HG02759 (cell line): ENCODE measurements at regions not wholly inside any gene's neighbourhood (a gene's known extent, or its start where the extent isn't known, plus 50 kb on each side); places are given as distances from the start of the nearest gene placed in this dataset.

Source experiments
- ATAC-seq: cut with Tn5 transposase; IDR thresholded peaks from one replicate; pipeline ENCODE4 v1.9.1; 2021; ENCODE audit warnings: mild to moderate bottlenecking, moderate library complexity; ENCODE audit not compliant: unreplicated experiment

- no peak for ATAC-seq
These were observed 991.2 kb downstream of the UQCRFS1 start for GRCh38 chr19:28221736-28222135.

- no peak for ATAC-seq
These were observed 994.2 kb downstream of the UQCRFS1 start for GRCh38 chr19:28218728-28219127.

- no peak for ATAC-seq
These were observed 995.9 kb downstream of the UQCRFS1 start for GRCh38 chr19:28217022-28217421.

- ATAC-seq: no peak
These were observed 999.4 kb downstream of the UQCRFS1 start for GRCh38 chr19:28213470-28214082.

- ATAC-seq: no peak
These were observed 1002.1 kb downstream of the UQCRFS1 start for GRCh38 chr19:28210886-28211285.

- ATAC-seq: no peak
These were observed 1004.2 kb downstream of the UQCRFS1 start for GRCh38 chr19:28208745-28209144.

- ATAC-seq: no peak
These were observed 1005.7 kb downstream of the UQCRFS1 start for GRCh38 chr19:28207244-28207643.

GRCh38 chr19:28201462-28201943 is 1011.4 kb downstream of the UQCRFS1 start:
- no peak for ATAC-seq

GRCh38 chr19:28199323-28199722 is 1013.6 kb downstream of the UQCRFS1 start:
- no peak for ATAC-seq

GRCh38 chr19:28196961-28197360 is 1016.0 kb downstream of the UQCRFS1 start:
- ATAC-seq: no peak

GRCh38 chr19:28196101-28196500 is 1016.9 kb downstream of the UQCRFS1 start:
- ATAC-seq: no peak

GRCh38 chr19:28185646-28186045 is 1027.3 kb downstream of the UQCRFS1 start:
- no peak for ATAC-seq

- no peak for ATAC-seq
These were observed 1028.0 kb downstream of the UQCRFS1 start for GRCh38 chr19:28184997-28185396.

GRCh38 chr19:28176193-28176592 is 1036.8 kb downstream of the UQCRFS1 start:
- no peak for ATAC-seq

GRCh38 chr19:28171983-28172382 is 1041.0 kb downstream of the UQCRFS1 start:
- no peak for ATAC-seq

- no peak for ATAC-seq
These were observed 1042.9 kb downstream of the UQCRFS1 start for GRCh38 chr19:28170066-28170465.

GRCh38 chr19:28169168-28169887 is 1043.6 kb downstream of the UQCRFS1 start:
- no peak for ATAC-seq

- ATAC-seq: no peak
These were observed 1044.4 kb downstream of the UQCRFS1 start for GRCh38 chr19:28168557-28168956.

GRCh38 chr19:28166025-28166424 is 1046.9 kb downstream of the UQCRFS1 start:
- no peak for ATAC-seq

- no peak for ATAC-seq
These were observed 1048.7 kb downstream of the UQCRFS1 start for GRCh38 chr19:28164214-28164613.

- no peak for ATAC-seq
These were observed 1053.9 kb downstream of the UQCRFS1 start for GRCh38 chr19:28159065-28159464.

- no peak for ATAC-seq
These were observed 1057.7 kb downstream of the UQCRFS1 start for GRCh38 chr19:28155265-28155664.
